Suprapubic skin (tissue), 4 donors: ENCODE measurements at regions not wholly inside any gene's neighbourhood (a gene's known extent, or its start where the extent isn't known, plus 50 kb on each side); places are given as distances from the start of the nearest gene placed in this dataset.

ENCODE experiments used
- DNase-seq, 2 donors: peaks; one replicate each; pipeline ENCODE4 v3.0.0-alpha.2; 2019; ENCODE audit warnings: low spot score in 2 of 2
- H3K27ac ChIP-seq: fragments of 200-600 bp; sonication (generic); one replicate; pipeline ENCODE4 v1.5.1; 2019
- H3K27me3 ChIP-seq: fragments of 200-600 bp; sonication (generic); one replicate; pipeline ENCODE4 v1.5.1; 2019
- H3K36me3 ChIP-seq: fragments of 200-600 bp; sonication (generic); one replicate; pipeline ENCODE4 v1.5.1; 2019
- H3K4me1 ChIP-seq: fragments of 200-600 bp; sonication (generic); one replicate; pipeline ENCODE4 v1.5.1; 2019
- H3K4me3 ChIP-seq: fragments of 200-600 bp; sonication (generic); one replicate; pipeline ENCODE4 v1.5.1; 2019; ENCODE audit warnings: mild to moderate bottlenecking
- H3K9me3 ChIP-seq: fragments of 200-600 bp; sonication (generic); one replicate; pipeline ENCODE4 v1.5.1; 2019
- EP300 ChIP-seq: sonication (generic); formaldehyde crosslinking; IDR thresholded peaks from one replicate; pipeline ENCODE4 v1.6.1; 2017; ENCODE audit warnings: antibody characterized with exemption
- POLR2A ChIP-seq, 2 donors: fragments of 450-650 bp; IDR thresholded peaks; one replicate each; pipeline ENCODE4 v1.6.1; 2017; ENCODE audit warnings: antibody characterized with exemption in 2 of 2, mild to moderate bottlenecking in 2 of 2, moderate library complexity in 2 of 2
- POLR2AphosphoS5 ChIP-seq, 3 donors: sonication (generic); formaldehyde crosslinking; IDR thresholded peaks; one replicate each; pipeline ENCODE4 v1.6.1; 2017; ENCODE audit warnings: antibody characterized with exemption in 3 of 3
- WGBS: methylation state at CpG from one replicate; pipeline ENCODE4 v1.1.5; 2018; 5-methylcytosine and 5-hydroxymethylcytosine counted together
- TF ChIP-seq, protein P1 (sequence below), 2 donors: fragments of 200-600 bp in 1 of 2; fragments of 450-650 bp in 1 of 2; sonication (generic) in 1 of 2; IDR thresholded peaks; one replicate each; pipeline ENCODE4 v1.5.1; 2016 to 2019; ENCODE audit warnings: antibody characterized with exemption in 2 of 2, mild to moderate bottlenecking in 1 of 2, moderate library complexity in 1 of 2

DNA sequence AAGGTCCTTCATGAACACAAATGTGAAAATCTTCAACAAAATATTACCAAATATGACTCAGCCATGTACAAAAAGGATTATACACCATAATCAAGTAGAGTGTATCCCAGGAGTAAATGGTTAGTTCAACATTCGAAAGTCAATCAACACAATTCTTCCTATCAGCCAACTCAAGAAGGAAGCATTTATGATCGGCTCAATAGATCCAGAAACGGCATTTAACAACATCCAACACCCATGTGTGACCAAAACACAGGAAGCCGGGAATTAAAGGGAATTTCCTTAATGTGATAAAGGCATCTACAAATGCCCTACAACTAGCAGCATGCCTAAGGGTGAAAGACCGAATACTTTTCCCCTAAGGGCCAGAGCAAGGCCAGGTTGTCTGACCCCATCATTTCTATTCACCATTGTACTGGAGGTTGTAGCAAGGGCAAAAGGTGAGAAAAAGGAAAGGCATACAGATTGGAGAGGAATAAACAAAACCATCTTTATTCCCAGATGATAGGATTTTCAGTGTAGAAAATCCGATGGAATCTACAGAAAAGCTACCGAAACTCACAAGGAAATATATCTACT, 69.9 kb upstream of the CLDN5 start:
- H3K27me3 ChIP-seq = no peaks in the 10 kb centered on the region
- peaks cover 8% of the 10 kb centered on the region for H3K4me1 ChIP-seq
- H3K9me3 ChIP-seq = no peaks in the 10 kb centered on the region
- 45% methylated on average over 7 of the region's 7 CpGs for WGBS
- no peak for DNase-seq
- no peaks in the 10 kb centered on the region for H3K36me3 ChIP-seq
- no peak overlapping the region for H3K4me3 ChIP-seq
- H3K27ac ChIP-seq = no peak overlapping the region
- TF ChIP-seq POLR2AphosphoS5 (IDR thresholded peaks at IDR 0.05) = no peak
- TF ChIP-seq EP300 = no peak
- TF ChIP-seq POLR2A (IDR thresholded peaks at IDR 0.05) = no peak
- TF ChIP-seq, protein P1, sequence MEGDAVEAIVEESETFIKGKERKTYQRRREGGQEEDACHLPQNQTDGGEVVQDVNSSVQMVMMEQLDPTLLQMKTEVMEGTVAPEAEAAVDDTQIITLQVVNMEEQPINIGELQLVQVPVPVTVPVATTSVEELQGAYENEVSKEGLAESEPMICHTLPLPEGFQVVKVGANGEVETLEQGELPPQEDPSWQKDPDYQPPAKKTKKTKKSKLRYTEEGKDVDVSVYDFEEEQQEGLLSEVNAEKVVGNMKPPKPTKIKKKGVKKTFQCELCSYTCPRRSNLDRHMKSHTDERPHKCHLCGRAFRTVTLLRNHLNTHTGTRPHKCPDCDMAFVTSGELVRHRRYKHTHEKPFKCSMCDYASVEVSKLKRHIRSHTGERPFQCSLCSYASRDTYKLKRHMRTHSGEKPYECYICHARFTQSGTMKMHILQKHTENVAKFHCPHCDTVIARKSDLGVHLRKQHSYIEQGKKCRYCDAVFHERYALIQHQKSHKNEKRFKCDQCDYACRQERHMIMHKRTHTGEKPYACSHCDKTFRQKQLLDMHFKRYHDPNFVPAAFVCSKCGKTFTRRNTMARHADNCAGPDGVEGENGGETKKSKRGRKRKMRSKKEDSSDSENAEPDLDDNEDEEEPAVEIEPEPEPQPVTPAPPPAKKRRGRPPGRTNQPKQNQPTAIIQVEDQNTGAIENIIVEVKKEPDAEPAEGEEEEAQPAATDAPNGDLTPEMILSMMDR (IDR thresholded peaks at IDR 0.05) = no peak

GRCh38 chr22:19595532-19595931, 71.3 kb upstream of the CLDN5 start:
- peak in 1 of 2 donors; percentile 18 for DNase-seq
- Histone ChIP-seq H3K4me3 (no peak overlapping the region), H3K36me3 (no peaks in the 10 kb centered on the region), H3K27me3 (no peaks in the 10 kb centered on the region), H3K4me1 (peaks cover 8% of the 10 kb centered on the region), H3K9me3 (no peaks in the 10 kb centered on the region), H3K27ac (no peak overlapping the region)
- TF ChIP-seq POLR2A (IDR thresholded peaks at IDR 0.05) (no peak), POLR2AphosphoS5 (IDR thresholded peaks at IDR 0.05) (no peak), EP300 (no peak)
- TF ChIP-seq, protein P1 (IDR thresholded peaks at IDR 0.05) = no peak
- WGBS = 79% methylated on average over 7 of the region's 7 CpGs

DNA sequence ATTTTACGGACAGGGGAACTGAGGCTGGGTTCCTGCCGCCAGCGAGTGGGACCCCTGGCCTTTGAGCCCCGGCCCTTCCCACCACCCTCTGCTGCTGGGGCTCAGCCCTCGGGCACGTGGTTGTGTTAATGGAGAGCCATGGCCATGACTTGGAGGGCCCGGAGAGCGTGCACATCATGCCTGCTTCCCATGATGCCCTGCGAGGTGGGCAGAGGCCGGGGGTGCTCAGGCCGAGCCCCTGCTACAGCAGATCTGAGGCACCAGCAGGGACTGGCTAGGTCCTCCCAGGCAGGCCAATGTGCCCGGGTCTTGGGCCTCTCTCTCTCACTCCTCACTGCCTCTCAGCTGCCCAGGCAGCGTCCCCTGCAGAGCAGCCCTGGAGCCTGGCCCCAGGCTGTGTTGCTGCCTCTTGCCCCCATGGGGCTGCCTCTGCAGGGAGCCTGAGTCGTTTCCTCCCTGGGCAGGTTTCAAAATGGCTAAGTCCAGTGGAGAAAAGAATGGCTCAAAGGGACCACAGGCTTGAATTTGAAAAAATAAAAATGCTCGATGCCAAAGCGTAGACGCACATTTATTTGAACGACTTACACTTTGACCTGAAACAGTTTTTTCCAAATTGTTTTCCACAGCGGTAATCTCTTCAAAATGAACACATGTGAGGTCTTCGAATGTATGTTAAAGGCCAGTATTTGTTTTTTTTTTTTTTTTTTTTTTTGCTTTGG, 72.6 kb upstream of the CLDN5 start:
- Histone ChIP-seq H3K4me3 (no peak overlapping the region), H3K9me3 (no peaks in the 10 kb centered on the region), H3K27ac (no peak overlapping the region), H3K27me3 (no peaks in the 10 kb centered on the region), H3K4me1 (peaks cover 8% of the 10 kb centered on the region), H3K36me3 (no peaks in the 10 kb centered on the region)
- WGBS = 65% methylated on average over 8 of the region's 20 CpGs
- peak in 1 of 2 donors; percentile 52 for DNase-seq
- no peak for TF ChIP-seq POLR2AphosphoS5 (IDR thresholded peaks at IDR 0.05)
- no peak for TF ChIP-seq POLR2A (IDR thresholded peaks at IDR 0.05)
- TF ChIP-seq EP300 = no peak
- TF ChIP-seq, protein P1 (IDR thresholded peaks at IDR 0.05) = no peak

DNA sequence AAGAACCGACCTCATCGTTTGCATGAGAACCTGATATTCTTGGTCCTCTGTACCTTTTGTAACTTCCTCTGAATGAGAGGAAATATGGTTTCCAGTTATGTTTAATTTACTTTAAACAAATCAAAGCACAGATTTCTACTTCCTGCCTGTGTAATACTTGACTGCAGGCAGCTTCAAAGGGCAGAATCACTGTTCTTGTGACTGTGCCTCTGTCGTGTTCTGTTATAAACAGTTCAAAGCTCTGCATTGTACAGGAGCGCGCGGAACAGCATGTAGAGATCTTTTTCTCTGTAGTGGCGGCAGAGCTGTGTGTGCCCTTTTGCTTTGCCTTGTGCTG, 73.2 kb upstream of the CLDN5 start:
- Histone ChIP-seq H3K4me3 (no peak overlapping the region), H3K36me3 (no peaks in the 10 kb centered on the region), H3K27me3 (no peaks in the 10 kb centered on the region), H3K4me1 (peaks cover 8% of the 10 kb centered on the region), H3K9me3 (no peaks in the 10 kb centered on the region), H3K27ac (peak overlapping the region; percentile 38)
- peak in 1 of 2 donors; percentile 53 for DNase-seq
- no peak for TF ChIP-seq POLR2AphosphoS5 (IDR thresholded peaks at IDR 0.05)
- TF ChIP-seq EP300 = no peak
- TF ChIP-seq, protein P1 (IDR thresholded peaks at IDR 0.05) = no peak
- no peak for TF ChIP-seq POLR2A (IDR thresholded peaks at IDR 0.05)
- WGBS = 69% methylated on average over 7 of the region's 7 CpGs

GRCh38 chr22:19598054-19598855, 74.0 kb upstream of the CLDN5 start:
- H3K4me3 ChIP-seq = no peak overlapping the region
- WGBS = 53% methylated on average over 9 of the region's 10 CpGs
- no peaks in the 10 kb centered on the region for H3K9me3 ChIP-seq
- H3K27me3 ChIP-seq = no peaks in the 10 kb centered on the region
- H3K27ac ChIP-seq = peak overlapping the region; percentile 38
- peaks cover 8% of the 10 kb centered on the region for H3K4me1 ChIP-seq
- TF ChIP-seq POLR2AphosphoS5 (IDR thresholded peaks at IDR 0.05) (no peak), POLR2A (IDR thresholded peaks at IDR 0.05) (no peak), EP300 (no peak)
- TF ChIP-seq, protein P1 (IDR thresholded peaks at IDR 0.05) = no peak
- DNase-seq = peak in 1 of 2 donors; percentile 60
- no peaks in the 10 kb centered on the region for H3K36me3 ChIP-seq
